Right lobe of liver (tissue), 6 donors: ENCODE measurements at regions not wholly inside any gene's neighbourhood (a gene's known extent, or its start where the extent isn't known, plus 50 kb on each side); places are given as distances from the start of the nearest gene placed in this dataset.

Experiments used
- ATAC-seq, 4 donors: fragments of 200-7000 bp; cut with Tn5 transposase; one replicate each; pipeline ENCODE4 v1.9.1; 2020; ENCODE audit warnings: mild to moderate bottlenecking in 4 of 4, moderate library complexity in 4 of 4
- DNase-seq, 3 donors: peaks; one replicate each; pipeline ENCODE4 v3.0.0-alpha.2; 2020
- H3K27ac ChIP-seq, 3 donors: fragments of 200-600 bp; one replicate each; pipeline ENCODE4 v1.8.0; 2022
- H3K27me3 ChIP-seq, 2 donors: fragments of 200-600 bp; one replicate each; pipeline ENCODE4 v1.8.0; 2022
- H3K36me3 ChIP-seq, 4 donors: fragments of 200-600 bp; sonication (generic) in 1 of 4; one replicate each; pipeline versions ENCODE4 v1.5.1 to v1.8.0; 2017 to 2022; ENCODE audit warnings: control low read depth in 1 of 4
- H3K4me1 ChIP-seq, 4 donors: fragments of 200-600 bp; sonication (generic) in 1 of 4; one replicate each; pipeline versions ENCODE4 v1.5.1 to v1.8.0; 2017 to 2022; ENCODE audit warnings: control low read depth in 1 of 4
- H3K4me3 ChIP-seq, 3 donors: fragments of 200-600 bp; one replicate each; pipeline ENCODE4 v1.8.0; 2022
- H3K9me3 ChIP-seq, 4 donors: fragments of 200-600 bp; sonication (generic) in 1 of 4; one replicate each; pipeline versions ENCODE4 v1.5.1 to v1.8.0; 2017 to 2022; ENCODE audit warnings: control low read depth in 1 of 4
- CTCF ChIP-seq, 4 donors: fragments of 200-600 bp in 3 of 4; fragments of 450-650 bp in 1 of 4; IDR thresholded peaks; one replicate each; pipeline versions ENCODE4 v1.5.1 to v1.8.0; 2016 to 2022; ENCODE audit warnings: antibody characterized with exemption in 4 of 4, mild to moderate bottlenecking in 2 of 4
- POLR2A ChIP-seq: fragments of 450-650 bp; IDR thresholded peaks from one replicate; pipeline ENCODE4 v1.6.1; 2017; ENCODE audit warnings: antibody characterized with exemption, mild to moderate bottlenecking
- WGBS: methylation state at CpG from one replicate; pipeline ENCODE4 v1.1.6; 2018; ENCODE audit warnings: low coverage, low lambda C conversion rate; ENCODE audit not compliant: insufficient coverage; ENCODE audit errors: missing lambda C conversion rate; 5-methylcytosine and 5-hydroxymethylcytosine counted together
- intact Hi-C, 2 donors: fragments of 100-400 bp; cut with DNase I; formaldehyde crosslinking; loops; one replicate each; pipeline versions ENCODE4 v1.11.2 to v1.14.1; 2022
- donor health status: DM: no; HTN: yes; CAD: no.
- donor health status: DM: no; HTN: no; CAD: no.
- donor health status: DM: no; HTN: no; CAD: no.
- donor health status: DM: no; HTN: yes; CAD: no.
- donor health status: DM: no; HTN: yes; CAD: no.

GRCh38 chr20:60219984-60220562 is 261.9 kb downstream of the CDH26 start:
- TF ChIP-seq POLR2A: no peak
- TF ChIP-seq CTCF (IDR thresholded peaks at IDR 0.05): no peak
- H3K36me3 ChIP-seq: no peaks in the 10 kb centered on the region
- no peak overlapping the region for H3K4me3 ChIP-seq
- H3K9me3 ChIP-seq: no peaks in the 10 kb centered on the region
- ATAC-seq (no peak), DNase-seq (no peak)
- WGBS: 41% methylated on average over 5 of the region's 9 CpGs
- H3K27me3 ChIP-seq: no peaks in the 10 kb centered on the region
- H3K27ac ChIP-seq: no peak overlapping the region
- intact Hi-C loops: no loop called here
- H3K4me1 ChIP-seq: no peaks in the 10 kb centered on the region

DNA sequence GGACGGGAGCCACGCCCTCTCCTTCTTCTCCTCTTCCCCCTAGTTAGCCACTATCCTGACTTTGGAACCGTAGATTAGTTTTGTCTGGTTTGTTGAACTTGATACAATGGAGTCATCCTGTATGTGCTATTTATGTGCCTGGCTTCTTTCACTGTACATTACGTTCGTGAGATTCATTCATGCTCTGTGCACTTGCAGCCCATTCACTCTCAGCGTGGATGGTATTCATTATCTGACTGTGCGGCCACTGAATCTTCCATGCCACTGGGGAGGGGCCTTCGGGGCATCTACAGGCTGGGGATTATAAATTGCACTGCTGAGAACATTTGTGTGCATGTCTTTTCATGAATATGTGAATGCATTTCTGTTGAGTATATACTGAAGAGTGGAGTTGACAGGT is 262.5 kb downstream of the CDH26 start:
- no peaks in the 10 kb centered on the region for H3K27me3 ChIP-seq
- WGBS: 48% methylated on average over 8 of the region's 8 CpGs
- DNase-seq (no peak), ATAC-seq (no peak)
- H3K4me3 ChIP-seq: no peak overlapping the region
- intact Hi-C loops: no loop called here
- no peak overlapping the region for H3K27ac ChIP-seq
- H3K9me3 ChIP-seq: no peaks in the 10 kb centered on the region
- no peaks in the 10 kb centered on the region for H3K36me3 ChIP-seq
- H3K4me1 ChIP-seq: no peaks in the 10 kb centered on the region
- no peak for TF ChIP-seq CTCF (IDR thresholded peaks at IDR 0.05)
- TF ChIP-seq POLR2A: no peak

DNA sequence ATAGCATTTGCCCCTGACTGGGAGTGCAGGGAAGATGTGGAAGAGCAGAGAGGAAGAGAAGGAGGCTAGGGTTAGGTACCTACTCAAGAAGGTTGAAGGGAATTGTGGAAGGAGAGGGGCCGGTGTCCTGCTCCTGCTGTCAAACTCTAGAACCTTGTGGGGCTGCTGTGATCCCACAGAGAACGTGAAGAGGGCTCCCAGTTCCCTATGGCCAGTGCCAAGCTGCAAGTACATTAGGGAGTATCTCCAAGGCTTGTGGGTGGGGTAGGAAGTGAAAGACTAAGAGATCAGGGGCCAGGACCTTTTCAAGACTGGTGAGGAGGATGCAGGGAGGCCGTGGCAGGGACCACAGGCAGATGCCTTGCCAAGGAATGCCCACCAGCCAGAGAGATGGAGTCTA is 263.4 kb downstream of the CDH26 start:
- H3K9me3 ChIP-seq: no peaks in the 10 kb centered on the region
- no peak for ATAC-seq
- H3K4me3 ChIP-seq: no peak overlapping the region
- no peaks in the 10 kb centered on the region for H3K4me1 ChIP-seq
- no peak for TF ChIP-seq CTCF (IDR thresholded peaks at IDR 0.05)
- no peak for TF ChIP-seq POLR2A
- 55% methylated on average over 3 of the region's 3 CpGs for WGBS
- no peaks in the 10 kb centered on the region for H3K27me3 ChIP-seq
- intact Hi-C loops: no loop called here
- no peaks in the 10 kb centered on the region for H3K36me3 ChIP-seq
- H3K27ac ChIP-seq: no peak overlapping the region
- DNase-seq: no peak

DNA sequence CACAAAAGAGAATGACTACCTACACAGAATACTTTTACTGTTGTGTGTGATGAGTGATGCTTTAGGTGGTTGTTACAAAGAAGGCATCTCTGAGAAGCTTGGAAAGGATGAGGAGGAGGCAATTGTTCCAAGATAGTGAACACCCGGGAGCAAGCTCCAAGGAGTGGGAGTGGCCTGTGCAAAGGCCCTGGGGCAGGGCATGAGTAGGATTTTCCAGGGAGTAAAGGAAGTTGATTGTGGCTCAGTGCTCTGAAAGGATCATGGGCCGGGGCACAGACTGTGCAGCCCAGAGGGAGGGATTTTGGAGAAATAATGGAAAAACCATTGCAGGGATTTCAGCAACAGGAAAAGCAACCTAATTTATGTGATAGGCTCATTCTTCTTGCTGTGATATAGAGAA is 264.3 kb downstream of the CDH26 start:
- Histone ChIP-seq H3K9me3 (no peaks in the 10 kb centered on the region), H3K27ac (no peak overlapping the region), H3K27me3 (no peaks in the 10 kb centered on the region), H3K4me1 (no peaks in the 10 kb centered on the region), H3K36me3 (no peaks in the 10 kb centered on the region), H3K4me3 (no peak overlapping the region)
- no peak for TF ChIP-seq POLR2A
- no peak for TF ChIP-seq CTCF (IDR thresholded peaks at IDR 0.05)
- 85% methylated on average over 2 of the region's 2 CpGs for WGBS
- no peak for ATAC-seq
- intact Hi-C loops: no loop called here
- no peak for DNase-seq

GRCh38 chr20:60223174-60223573 is 265.0 kb downstream of the CDH26 start:
- 60% methylated on average over 5 of the region's 5 CpGs for WGBS
- Histone ChIP-seq H3K4me1 (no peaks in the 10 kb centered on the region), H3K4me3 (no peak overlapping the region), H3K36me3 (no peaks in the 10 kb centered on the region), H3K9me3 (no peaks in the 10 kb centered on the region), H3K27me3 (no peaks in the 10 kb centered on the region), H3K27ac (no peak overlapping the region)
- DNase-seq: no peak
- intact Hi-C loops: no loop called here
- no peak for ATAC-seq
- TF ChIP-seq CTCF (IDR thresholded peaks at IDR 0.05) (no peak), POLR2A (no peak)
